ENCODE measurements at regions not wholly inside any gene's neighbourhood (a gene's known extent, or its start where the extent isn't known, plus 50 kb on each side); places are given as distances from the start of the nearest gene placed in this dataset.

- dilution Hi-C loops (cut with HindIII; ENCODE audit: low sequenced_read_pairs, unreplicated experiment) = no loop called here
- Histone ChIP-seq H2AK9ac (replicated peaks; ENCODE audit: low read depth, low read length, poor library complexity) (no peak overlapping the region), H3K4ac (ENCODE audit: low read depth, low read length) (no peak overlapping the region; the same call in 1 of the 2 replicates), H2BK20ac (ENCODE audit: low read depth, low read length) (no peak overlapping the region), H3K4me1 (ENCODE audit: control insufficient read depth, insufficient read depth, low read length) (no peaks in the 10 kb centered on the region; the same call in 1 of the 2 replicates), H3K4me2 (ENCODE audit: low read depth, low read length) (no peak overlapping the region; the same call in 1 of the 2 replicates), H3K79me1 (ENCODE audit: low read depth in 1 of 2, low read length in 2 of 2) (no peaks in the 10 kb centered on the region), H4K8ac (ENCODE audit: low read depth in 2 of 2, low read length in 2 of 2) (no peak overlapping the region), H3K9me1 (ENCODE audit: insufficient read depth, low read length) (no peaks in the 10 kb centered on the region), H3K4me3 (ENCODE audit: insufficient read depth, low read depth, low read length) (no peak overlapping the region), H4K5ac (ENCODE audit: low read depth, low read length) (no peak overlapping the region), H4K20me1 (ENCODE audit: insufficient read depth, low read length) (no peaks in the 10 kb centered on the region), H3K23ac (ENCODE audit: low read depth, low read length) (no peak overlapping the region), H3K18ac (ENCODE audit: low read depth, low read length) (no peak overlapping the region), H2AK5ac (ENCODE audit: low read depth, low read length) (no peak overlapping the region), H3K14ac (replicated peaks; ENCODE audit: low read depth, low read length) (no peak overlapping the region), H2BK120ac (ENCODE audit: low read depth, low read length) (peak overlapping the region; percentile 77), H4K91ac (ENCODE audit: insufficient read depth, low read depth, low read length) (no peak overlapping the region), H2AFZ (replicated peaks; ENCODE audit: low read length, poor library complexity) (no peak overlapping the region), H3K36me3 (ENCODE audit: control insufficient read depth, insufficient read depth, low read length) (no peaks in the 10 kb centered on the region), H3K56ac (ENCODE audit: extremely low read depth, insufficient read depth, low read length) (no peak overlapping the region), H2BK5ac (ENCODE audit: low read depth, low read length, poor library complexity, severe bottlenecking) (no peak overlapping the region), H3K9ac (ENCODE audit: low read depth, low read length) (no peak overlapping the region), H2BK15ac (ENCODE audit: low read depth, low read length) (no peak overlapping the region), H3K9me3 (ENCODE audit: control insufficient read depth, insufficient read depth, low read length) (peaks cover 4% of the 10 kb centered on the region; the same call in 1 of the 2 replicates), H3K27ac (ENCODE audit: insufficient read depth, low read length) (no peak overlapping the region), H3K27me3 (ENCODE audit: control insufficient read depth, insufficient read depth, low read length) (no peaks in the 10 kb centered on the region)
- BruUV-seq (replicated peaks) = no TSS peak
- POLR2A ChIA-PET (ENCODE audit: unreplicated experiment) = no interaction called here
- intact Hi-C loops (cut with micrococcal nuclease) = no loop called here
- CTCF ChIA-PET = no interaction called here
- in situ Hi-C loops (cut with MboI; ENCODE audit: low sequenced_read_pairs) = no loop called here
- no peak for DNase-seq
- TF ChIP-seq USF2 (IDR thresholded peaks at IDR 0.05; ENCODE audit: low read depth, low read length) (no peak), NFE2L2 (IDR thresholded peaks at IDR 0.05; ENCODE audit: low read depth, low read length) (no peak), SMC3 (IDR thresholded peaks at IDR 0.05; ENCODE audit: low read depth, low read length) (no peak), MAZ (IDR thresholded peaks at IDR 0.05; ENCODE audit: borderline replicate concordance, low read depth, low read length) (no peak), RAD21 (IDR thresholded peaks at IDR 0.05; ENCODE audit: low read length) (no peak), CEBPB (IDR thresholded peaks at IDR 0.05; ENCODE audit: low read depth, low read length) (no peak), RFX5 (IDR thresholded peaks at IDR 0.05; ENCODE audit: low read depth, low read length) (no peak), ELK1 (IDR thresholded peaks at IDR 0.05; ENCODE audit: borderline replicate concordance, low read depth, low read length) (no peak), CHD1 (IDR thresholded peaks at IDR 0.05; ENCODE audit: low read depth, low read length) (no peak), MAFK (IDR thresholded peaks at IDR 0.05; ENCODE audit: low read depth, low read length) (no peak), POLR2A (IDR thresholded peaks at IDR 0.05; ENCODE audit: low read depth, low read length) (no peak), RCOR1 (IDR thresholded peaks at IDR 0.05; ENCODE audit: insufficient replicate concordance, low read length) (no peak), FOS (IDR thresholded peaks at IDR 0.05; ENCODE audit: low read depth, low read length) (no peak), BHLHE40 (IDR thresholded peaks at IDR 0.05; ENCODE audit: low read depth, low read length) (no peak), MXI1 (IDR thresholded peaks at IDR 0.05; ENCODE audit: borderline replicate concordance, low read depth, low read length) (no peak)
- 57% methylated on average over 10 of the region's 22 CpGs; no CpG with 5 or more reads in 1 of the 2 experiments for WGBS, 2 experiments (ENCODE audit: extremely low coverage in 2 of 2, insufficient read length in 1 of 2)
- no peak; the same call in 1 of the 2 replicates for ATAC-seq (ENCODE audit: low read depth)
Observed at GRCh38 chr10:2836921-2837662, 230.3 kb upstream of the PFKP start.
